Mesenchymal stem cell (in vitro differentiated cells and primary cell): ENCODE measurements at regions not wholly inside any gene's neighbourhood (a gene's known extent, or its start where the extent isn't known, plus 50 kb on each side); places are given as distances from the start of the nearest gene placed in this dataset.

Experiments
- DNase-seq: peaks from one replicate; pipeline ENCODE4 v3.0.0-alpha.2; 2013
- H2AFZ ChIP-seq: one replicate; pipeline ENCODE4 v1.6.1; 2013; ENCODE audit warnings: low read depth, mild to moderate bottlenecking, control low read depth, inconsistent platforms, low read length, moderate library complexity
- H2AK5ac ChIP-seq: 2 replicates; pipeline ENCODE4 v1.6.1; 2013; ENCODE audit warnings: low read length, moderate library complexity, mild to moderate bottlenecking, inconsistent platforms; ENCODE audit not compliant: severe bottlenecking
- H2BK120ac ChIP-seq: one replicate; pipeline ENCODE4 v1.6.1; 2013; ENCODE audit warnings: low read depth, mild to moderate bottlenecking, inconsistent platforms, low read length, moderate library complexity
- H2BK12ac ChIP-seq, 2 experiments: one replicate each; pipeline ENCODE4 v1.6.1; 2013; ENCODE audit warnings: inconsistent platforms in 2 of 2, low read length in 2 of 2, mild to moderate bottlenecking in 2 of 2, moderate library complexity in 2 of 2, control low read depth in 1 of 2
- H2BK15ac ChIP-seq: one replicate; pipeline ENCODE4 v1.6.1; 2013; ENCODE audit warnings: mild to moderate bottlenecking, low read depth, inconsistent platforms; ENCODE audit not compliant: poor library complexity, severe bottlenecking
- H2BK5ac ChIP-seq: 2 replicates; pipeline ENCODE4 v1.6.1; 2013; ENCODE audit warnings: low read depth, mild to moderate bottlenecking, low read length, control low read depth, inconsistent platforms; ENCODE audit not compliant: poor library complexity, severe bottlenecking
- H3K14ac ChIP-seq, 2 experiments: one replicate each; pipeline ENCODE4 v1.6.1; 2013; ENCODE audit warnings: inconsistent platforms in 2 of 2, low read length in 2 of 2, control low read depth in 1 of 2, mild to moderate bottlenecking in 1 of 2, moderate library complexity in 1 of 2
- H3K18ac ChIP-seq, 2 experiments: one replicate each; pipeline ENCODE4 v1.6.1; 2013; ENCODE audit warnings: inconsistent platforms in 2 of 2, low read length in 2 of 2, control low read depth in 1 of 2, low read depth in 1 of 2, mild to moderate bottlenecking in 1 of 2
- H3K23ac ChIP-seq, 2 experiments: one replicate each; pipeline ENCODE4 v1.6.1; 2013; ENCODE audit warnings: inconsistent platforms in 2 of 2, low read length in 2 of 2, mild to moderate bottlenecking in 2 of 2, moderate library complexity in 2 of 2, control low read depth in 1 of 2
- H3K27ac ChIP-seq: 2 replicates; pipeline ENCODE4 v1.5.1; 2013; ENCODE audit warnings: mild to moderate bottlenecking, moderate library complexity, low read length, control low read depth, inconsistent platforms; ENCODE audit not compliant: poor library complexity, severe bottlenecking
- H3K27me3 ChIP-seq, 2 experiments: 2 replicates each; pipeline versions ENCODE4 v1.6.1 to v1.7.0; 2013; ENCODE audit warnings: low read length in 2 of 2, mild to moderate bottlenecking in 2 of 2, moderate library complexity in 2 of 2, control low read depth in 1 of 2, inconsistent platforms in 1 of 2; ENCODE audit not compliant: control insufficient read depth in 1 of 2, insufficient read depth in 1 of 2
- H3K36me3 ChIP-seq, 2 experiments: 2 replicates each; pipeline versions ENCODE4 v1.6.1 to v1.7.0; 2013; ENCODE audit warnings: low read length in 2 of 2, control low read depth in 1 of 2, inconsistent platforms in 1 of 2, low read depth in 1 of 2, mild to moderate bottlenecking in 1 of 2; ENCODE audit not compliant: insufficient read depth in 2 of 2, control insufficient read depth in 1 of 2
- H3K4ac ChIP-seq, 2 experiments: one replicate each; pipeline ENCODE4 v1.6.1; 2013; ENCODE audit warnings: inconsistent platforms in 2 of 2, low read length in 2 of 2, mild to moderate bottlenecking in 2 of 2, moderate library complexity in 2 of 2, control low read depth in 1 of 2, low read depth in 1 of 2
- H3K4me1 ChIP-seq: 2 replicates; pipeline ENCODE4 v1.6.1; 2013; ENCODE audit warnings: low read depth, low read length, control low read depth; ENCODE audit not compliant: control insufficient read depth, insufficient read depth
- H3K4me2 ChIP-seq: 2 replicates; pipeline ENCODE4 v1.6.1; 2013; ENCODE audit warnings: low read length, mild to moderate bottlenecking, inconsistent platforms; ENCODE audit not compliant: poor library complexity, severe bottlenecking
- H3K4me3 ChIP-seq, 2 experiments: 2 replicates each; pipeline versions ENCODE4 v1.5.1 to v1.7.0; 2013; ENCODE audit warnings: low read length in 2 of 2, mild to moderate bottlenecking in 2 of 2, control low read depth in 1 of 2, low read depth in 1 of 2; ENCODE audit not compliant: insufficient read depth in 1 of 2
- H3K79me1 ChIP-seq: replicated peaks from 2 replicates; pipeline ENCODE4 v1.6.1; 2013; ENCODE audit warnings: mild to moderate bottlenecking, control low read depth, low read length, inconsistent platforms; ENCODE audit not compliant: poor library complexity, severe bottlenecking
- H3K9ac ChIP-seq: 2 replicates; pipeline ENCODE4 v1.7.0; 2013; ENCODE audit warnings: mild to moderate bottlenecking, low read length, moderate library complexity
- H3K9me3 ChIP-seq: 2 replicates; pipeline ENCODE4 v1.7.0; 2013; ENCODE audit warnings: mild to moderate bottlenecking, low read length; ENCODE audit not compliant: control insufficient read depth
- H4K8ac ChIP-seq: one replicate; pipeline ENCODE4 v1.6.1; 2013; ENCODE audit warnings: inconsistent platforms, mild to moderate bottlenecking, low read length, moderate library complexity
- H4K91ac ChIP-seq: one replicate; pipeline ENCODE4 v1.6.1; 2013; ENCODE audit warnings: mild to moderate bottlenecking, low read length, inconsistent platforms
- WGBS: methylation state at CpG from one replicate; pipeline ENCODE4 v1.1.7; 2013; ENCODE audit warnings: mixed read lengths; 5-methylcytosine and 5-hydroxymethylcytosine counted together

GRCh38 chr16:58801838-58802237 lies 67.7 kb upstream of the GOT2 start:
- Histone ChIP-seq H3K4me2 (no peak overlapping the region), H3K36me3 (no peaks in the 10 kb centered on the region), H3K27ac (no peak overlapping the region), H4K91ac (no peak overlapping the region), H3K79me1 (no peaks in the 10 kb centered on the region), H3K4me3 (no peak overlapping the region), H2BK12ac (no peak overlapping the region), H2BK120ac (no peak overlapping the region), H3K27me3 (no peaks in the 10 kb centered on the region), H3K9ac (no peak overlapping the region), H3K4ac (no peak overlapping the region), H4K8ac (no peak overlapping the region), H3K18ac (no peak overlapping the region), H3K14ac (no peak overlapping the region), H2BK15ac (no peak overlapping the region), H2BK5ac (no peak overlapping the region), H3K9me3 (peaks cover 36% of the 10 kb centered on the region), H2AFZ (no peak overlapping the region), H3K23ac (no peak overlapping the region), H3K4me1 (no peaks in the 10 kb centered on the region), H2AK5ac (no peak overlapping the region)
- 0% methylated on average over 1 of the region's 1 CpG for WGBS
- no peak for DNase-seq

- Histone ChIP-seq H4K8ac (no peak overlapping the region), H3K4me1 (no peaks in the 10 kb centered on the region), H3K4ac (no peak overlapping the region), H3K36me3 (no peaks in the 10 kb centered on the region), H3K79me1 (no peaks in the 10 kb centered on the region), H3K9me3 (peaks cover 24% of the 10 kb centered on the region), H3K18ac (no peak overlapping the region), H2AFZ (no peak overlapping the region), H2BK15ac (no peak overlapping the region), H3K27ac (no peak overlapping the region), H2BK120ac (no peak overlapping the region), H3K4me2 (no peak overlapping the region), H2AK5ac (no peak overlapping the region), H3K9ac (no peak overlapping the region), H3K27me3 (peaks cover 0 to 8% of the 10 kb centered on the region in 2 experiments), H2BK12ac (no peak overlapping the region), H3K4me3 (no peak overlapping the region), H4K91ac (no peak overlapping the region), H3K23ac (no peak overlapping the region), H2BK5ac (no peak overlapping the region), H3K14ac (no peak overlapping the region)
- WGBS: 87% methylated on average over 8 of the region's 9 CpGs
- DNase-seq: no peak
Measured at GRCh38 chr16:58797137-58797801, 63.2 kb upstream of the GOT2 start.

GRCh38 chr16:58793366-58793765 lies 59.2 kb upstream of the GOT2 start:
- Histone ChIP-seq H3K9ac (no peak overlapping the region), H2BK12ac (no peak overlapping the region), H2AK5ac (no peak overlapping the region), H3K4me2 (no peak overlapping the region), H3K27ac (no peak overlapping the region), H4K91ac (no peak overlapping the region), H3K4me3 (no peak overlapping the region), H2BK15ac (no peak overlapping the region), H3K9me3 (no peaks in the 10 kb centered on the region), H3K4ac (no peak overlapping the region), H3K27me3 (peaks cover 0 to 12% of the 10 kb centered on the region in 2 experiments), H2BK120ac (no peak overlapping the region), H3K23ac (no peak overlapping the region), H3K18ac (no peak overlapping the region), H3K4me1 (no peaks in the 10 kb centered on the region), H2AFZ (no peak overlapping the region), H2BK5ac (no peak overlapping the region), H3K79me1 (no peaks in the 10 kb centered on the region), H3K36me3 (no peaks in the 10 kb centered on the region), H4K8ac (no peak overlapping the region), H3K14ac (no peak overlapping the region)
- 60% methylated on average over 1 of the region's 1 CpG for WGBS
- DNase-seq: no peak

GRCh38 chr16:58792188-58792587 lies 58.1 kb upstream of the GOT2 start:
- Histone ChIP-seq H4K8ac (no peak overlapping the region), H2BK15ac (no peak overlapping the region), H3K4me3 (no peak overlapping the region), H3K79me1 (no peaks in the 10 kb centered on the region), H3K18ac (no peak overlapping the region), H3K23ac (no peak overlapping the region), H3K9ac (no peak overlapping the region), H4K91ac (no peak overlapping the region), H2AK5ac (no peak overlapping the region), H3K4me1 (no peaks in the 10 kb centered on the region), H3K4me2 (no peak overlapping the region), H3K4ac (no peak overlapping the region), H3K9me3 (no peaks in the 10 kb centered on the region), H3K27me3 (peaks cover 0 to 12% of the 10 kb centered on the region in 2 experiments), H2AFZ (no peak overlapping the region), H3K14ac (no peak overlapping the region), H2BK5ac (no peak overlapping the region), H2BK120ac (no peak overlapping the region), H2BK12ac (no peak overlapping the region), H3K36me3 (no peaks in the 10 kb centered on the region), H3K27ac (no peak overlapping the region)
- DNase-seq: no peak
- WGBS: 60% methylated on average over 1 of the region's 2 CpGs
